WTC11 (cell line): ENCODE measurements at regions not wholly inside any gene's neighbourhood (a gene's known extent, or its start where the extent isn't known, plus 50 kb on each side); places are given as distances from the start of the nearest gene placed in this dataset.

Experiments used
- ATF3 ChIP-seq: sonication (generic); formaldehyde crosslinking; conservative IDR thresholded peaks from 2 replicates; pipeline ENCODE4 v1.8.1; 2022; ENCODE audit warnings: mild to moderate bottlenecking, missing genetic modification reagents
- CDX4 ChIP-seq: fragments of 250-450 bp; sonication (Bioruptor Pico); IDR thresholded peaks from 2 replicates; pipeline ENCODE4 v1.9.0; 2021; ENCODE audit warnings: moderate library complexity, mild to moderate bottlenecking, inconsistent platforms, borderline replicate concordance
- ESRRA ChIP-seq: sonication (generic); formaldehyde crosslinking; IDR thresholded peaks from 2 replicates; pipeline ENCODE4 v1.8.1; 2022; ENCODE audit warnings: mild to moderate bottlenecking, missing genetic modification reagents, borderline replicate concordance
- FOXK1 ChIP-seq: sonication (generic); formaldehyde crosslinking; IDR thresholded peaks from 2 replicates; pipeline ENCODE4 v1.8.0; 2022; ENCODE audit warnings: mild to moderate bottlenecking, moderate library complexity, missing genetic modification reagents
- TF ChIP-seq, protein P1 (sequence below): fragments of 200-600 bp; IDR thresholded peaks from 2 replicates; pipeline ENCODE4 v1.8.0; 2022; ENCODE audit warnings: antibody characterized with exemption
- TF ChIP-seq, protein P2 (sequence below): sonication (generic); formaldehyde crosslinking; IDR thresholded peaks from 2 replicates; pipeline ENCODE4 v1.8.1; 2022; ENCODE audit warnings: low read depth, mild to moderate bottlenecking, moderate library complexity, missing genetic modification reagents, borderline replicate concordance

- TF ChIP-seq, protein P1, sequence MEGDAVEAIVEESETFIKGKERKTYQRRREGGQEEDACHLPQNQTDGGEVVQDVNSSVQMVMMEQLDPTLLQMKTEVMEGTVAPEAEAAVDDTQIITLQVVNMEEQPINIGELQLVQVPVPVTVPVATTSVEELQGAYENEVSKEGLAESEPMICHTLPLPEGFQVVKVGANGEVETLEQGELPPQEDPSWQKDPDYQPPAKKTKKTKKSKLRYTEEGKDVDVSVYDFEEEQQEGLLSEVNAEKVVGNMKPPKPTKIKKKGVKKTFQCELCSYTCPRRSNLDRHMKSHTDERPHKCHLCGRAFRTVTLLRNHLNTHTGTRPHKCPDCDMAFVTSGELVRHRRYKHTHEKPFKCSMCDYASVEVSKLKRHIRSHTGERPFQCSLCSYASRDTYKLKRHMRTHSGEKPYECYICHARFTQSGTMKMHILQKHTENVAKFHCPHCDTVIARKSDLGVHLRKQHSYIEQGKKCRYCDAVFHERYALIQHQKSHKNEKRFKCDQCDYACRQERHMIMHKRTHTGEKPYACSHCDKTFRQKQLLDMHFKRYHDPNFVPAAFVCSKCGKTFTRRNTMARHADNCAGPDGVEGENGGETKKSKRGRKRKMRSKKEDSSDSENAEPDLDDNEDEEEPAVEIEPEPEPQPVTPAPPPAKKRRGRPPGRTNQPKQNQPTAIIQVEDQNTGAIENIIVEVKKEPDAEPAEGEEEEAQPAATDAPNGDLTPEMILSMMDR = no peak
- TF ChIP-seq FOXK1 (CRISPR knock-in tag) (no peak), ATF3 (CRISPR knock-in tag) (no peak), CDX4 (CRISPR knock-in tag) (no peak), ESRRA (CRISPR knock-in tag) (no peak)
- TF ChIP-seq, protein P2, sequence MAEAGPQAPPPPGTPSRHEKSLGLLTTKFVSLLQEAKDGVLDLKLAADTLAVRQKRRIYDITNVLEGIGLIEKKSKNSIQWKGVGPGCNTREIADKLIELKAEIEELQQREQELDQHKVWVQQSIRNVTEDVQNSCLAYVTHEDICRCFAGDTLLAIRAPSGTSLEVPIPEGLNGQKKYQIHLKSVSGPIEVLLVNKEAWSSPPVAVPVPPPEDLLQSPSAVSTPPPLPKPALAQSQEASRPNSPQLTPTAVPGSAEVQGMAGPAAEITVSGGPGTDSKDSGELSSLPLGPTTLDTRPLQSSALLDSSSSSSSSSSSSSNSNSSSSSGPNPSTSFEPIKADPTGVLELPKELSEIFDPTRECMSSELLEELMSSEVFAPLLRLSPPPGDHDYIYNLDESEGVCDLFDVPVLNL (CRISPR knock-in tag) = no peak
These were observed 90.7 kb downstream of the ANKRD60 start for GRCh38 chr20:58137651-58138265.
